ENCODE measurements at regions not wholly inside any gene's neighbourhood (a gene's known extent, or its start where the extent isn't known, plus 50 kb on each side); places are given as distances from the start of the nearest gene placed in this dataset.
"Not testable (repeated sequence)": the region's sequence is repeated elsewhere in the genome, so short reads cannot be mapped to it uniquely, and the experiment has no call there.

DNA sequence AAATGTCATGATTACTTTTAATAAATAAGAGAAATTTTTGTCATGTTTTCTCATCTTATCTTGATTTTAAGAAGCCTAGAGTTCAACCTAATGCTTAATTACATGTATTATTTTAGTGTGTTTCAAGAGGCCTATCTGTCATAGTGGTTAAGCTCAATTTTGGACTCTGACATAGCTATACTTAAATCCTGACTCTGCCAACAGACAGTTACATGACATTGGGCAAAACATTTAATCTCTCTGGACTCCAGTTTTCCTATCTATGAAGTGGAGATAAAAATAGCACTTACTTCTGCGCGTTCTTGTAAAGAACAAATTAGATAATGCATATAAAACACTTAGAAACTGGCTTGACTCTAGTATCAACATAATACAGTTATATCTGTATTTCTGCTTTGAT is 417.8 kb downstream of the MRPL39 start:
- Mint-ChIP-seq H3K4me1 (ENCODE audit: low read depth) (no peaks in the 10 kb centered on the region), H3K27me3 (no peaks in the 10 kb centered on the region), H3K27ac (no peak overlapping the region), H3K9me3 (ENCODE audit: low read depth) (peaks cover 13% of the 10 kb centered on the region), H3K4me3 (ENCODE audit: low read depth) (no peak overlapping the region), H3K36me3 (ENCODE audit: insufficient read depth) (no peaks in the 10 kb centered on the region)
- no peak for DNase-seq (ENCODE audit: low spot score, unreplicated experiment)
- TF ChIP-seq, protein P1, sequence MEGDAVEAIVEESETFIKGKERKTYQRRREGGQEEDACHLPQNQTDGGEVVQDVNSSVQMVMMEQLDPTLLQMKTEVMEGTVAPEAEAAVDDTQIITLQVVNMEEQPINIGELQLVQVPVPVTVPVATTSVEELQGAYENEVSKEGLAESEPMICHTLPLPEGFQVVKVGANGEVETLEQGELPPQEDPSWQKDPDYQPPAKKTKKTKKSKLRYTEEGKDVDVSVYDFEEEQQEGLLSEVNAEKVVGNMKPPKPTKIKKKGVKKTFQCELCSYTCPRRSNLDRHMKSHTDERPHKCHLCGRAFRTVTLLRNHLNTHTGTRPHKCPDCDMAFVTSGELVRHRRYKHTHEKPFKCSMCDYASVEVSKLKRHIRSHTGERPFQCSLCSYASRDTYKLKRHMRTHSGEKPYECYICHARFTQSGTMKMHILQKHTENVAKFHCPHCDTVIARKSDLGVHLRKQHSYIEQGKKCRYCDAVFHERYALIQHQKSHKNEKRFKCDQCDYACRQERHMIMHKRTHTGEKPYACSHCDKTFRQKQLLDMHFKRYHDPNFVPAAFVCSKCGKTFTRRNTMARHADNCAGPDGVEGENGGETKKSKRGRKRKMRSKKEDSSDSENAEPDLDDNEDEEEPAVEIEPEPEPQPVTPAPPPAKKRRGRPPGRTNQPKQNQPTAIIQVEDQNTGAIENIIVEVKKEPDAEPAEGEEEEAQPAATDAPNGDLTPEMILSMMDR (IDR thresholded peaks at IDR 0.05; ENCODE audit: unreplicated experiment): no peak

DNA sequence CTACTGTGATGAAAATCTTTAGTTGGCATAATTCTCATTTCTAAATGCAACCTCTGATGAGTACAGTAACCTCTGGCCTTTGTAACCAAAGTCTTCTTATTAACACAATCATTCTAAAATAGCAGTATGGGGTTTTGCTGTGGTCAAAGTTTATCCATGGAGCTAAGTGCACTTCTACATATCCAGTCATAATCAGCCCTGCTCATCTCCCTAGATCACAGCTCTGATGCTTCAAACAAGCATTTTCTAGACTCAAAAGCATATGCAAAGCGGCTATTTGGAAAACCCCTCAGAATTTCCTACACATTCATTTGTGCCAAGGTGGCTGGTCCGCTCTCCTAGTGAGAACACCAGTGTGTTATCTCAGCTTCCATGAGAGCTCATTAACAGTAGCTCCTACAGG is 418.6 kb downstream of the MRPL39 start:
- DNase-seq (ENCODE audit: low spot score, unreplicated experiment): no peak
- TF ChIP-seq, protein P1 (IDR thresholded peaks at IDR 0.05; ENCODE audit: unreplicated experiment): no peak
- Mint-ChIP-seq H3K4me1 (ENCODE audit: low read depth) (no peaks in the 10 kb centered on the region), H3K4me3 (ENCODE audit: low read depth) (no peak overlapping the region), H3K9me3 (ENCODE audit: low read depth) (peaks cover 14% of the 10 kb centered on the region), H3K27ac (no peak overlapping the region), H3K36me3 (ENCODE audit: insufficient read depth) (no peaks in the 10 kb centered on the region), H3K27me3 (no peaks in the 10 kb centered on the region)

DNA sequence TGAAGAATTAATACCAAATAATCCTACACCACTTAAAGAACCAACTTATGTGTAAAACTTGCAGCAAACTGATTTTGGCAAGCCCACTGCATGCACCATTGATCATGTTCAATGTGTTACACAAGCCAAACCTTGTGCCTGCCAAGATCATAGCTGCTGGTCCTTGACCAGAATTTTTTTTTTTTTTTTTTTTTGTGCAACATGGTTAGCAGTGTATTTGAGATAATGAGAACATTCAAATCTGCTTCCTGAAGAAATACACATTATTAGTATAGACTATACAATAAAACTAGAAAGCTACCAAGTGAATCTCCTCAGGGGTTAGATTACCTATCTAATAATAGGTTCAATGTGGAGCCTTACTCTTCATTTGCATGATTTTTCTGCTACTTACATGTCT is 421.0 kb downstream of the MRPL39 start:
- Mint-ChIP-seq H3K36me3 (ENCODE audit: insufficient read depth) (no peaks in the 10 kb centered on the region), H3K4me3 (ENCODE audit: low read depth) (no peak overlapping the region), H3K4me1 (ENCODE audit: low read depth) (no peaks in the 10 kb centered on the region), H3K27ac (no peak overlapping the region), H3K9me3 (ENCODE audit: low read depth) (peaks cover 12% of the 10 kb centered on the region), H3K27me3 (no peaks in the 10 kb centered on the region)
- DNase-seq (ENCODE audit: low spot score, unreplicated experiment): no peak
- TF ChIP-seq, protein P1 (IDR thresholded peaks at IDR 0.05; ENCODE audit: unreplicated experiment): no peak

DNA sequence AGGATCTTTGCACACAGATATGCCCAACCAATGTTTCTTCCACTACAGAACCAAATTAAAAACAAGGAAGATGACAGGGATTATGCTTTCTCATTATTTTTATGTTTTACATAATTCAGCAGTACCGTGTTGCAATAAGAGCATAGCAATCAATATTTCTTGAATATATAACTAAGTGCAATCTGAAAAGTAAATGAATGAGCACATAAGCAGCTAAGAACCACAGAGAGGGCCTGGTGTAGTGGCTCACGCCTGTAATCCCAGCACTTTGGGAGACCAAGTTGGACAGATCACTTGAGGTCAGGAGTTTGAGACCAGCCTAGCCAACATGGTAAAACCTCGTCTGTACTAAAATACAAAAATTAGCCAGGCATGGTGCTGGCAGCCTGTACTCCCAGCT is 423.7 kb downstream of the MRPL39 start:
- no peaks in the 10 kb centered on the region for H3K36me3 Mint-ChIP-seq (ENCODE audit: insufficient read depth)
- H3K27ac Mint-ChIP-seq: no peak overlapping the region
- DNase-seq (ENCODE audit: low spot score, unreplicated experiment): no peak
- no peaks in the 10 kb centered on the region for H3K4me1 Mint-ChIP-seq (ENCODE audit: low read depth)
- H3K9me3 Mint-ChIP-seq (ENCODE audit: low read depth): peaks cover 16% of the 10 kb centered on the region
- H3K27me3 Mint-ChIP-seq: no peaks in the 10 kb centered on the region
- TF ChIP-seq, protein P1 (IDR thresholded peaks at IDR 0.05; ENCODE audit: unreplicated experiment): no peak
- H3K4me3 Mint-ChIP-seq (ENCODE audit: low read depth): no peak overlapping the region

DNA sequence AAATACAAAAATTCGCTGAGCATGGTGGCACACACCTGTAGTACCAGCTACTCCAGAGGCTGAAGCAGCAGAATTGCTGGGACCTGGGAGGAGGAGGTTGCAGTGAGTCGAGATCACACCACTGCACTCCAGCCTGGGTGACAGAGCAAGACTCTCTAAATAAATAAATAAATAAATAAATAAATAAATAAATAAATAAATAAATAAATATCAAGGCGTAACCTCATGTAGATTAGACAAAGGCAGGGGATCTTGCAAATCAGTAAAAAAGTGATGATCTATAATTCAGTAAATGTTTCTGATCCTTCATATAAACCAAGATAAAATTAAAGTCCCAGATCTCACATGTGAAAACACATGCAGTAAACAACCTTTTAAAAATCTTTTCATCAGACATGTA is 425.6 kb downstream of the MRPL39 start:
- H3K27me3 Mint-ChIP-seq; DNase-seq (ENCODE audit: low spot score, unreplicated experiment); H3K4me3 Mint-ChIP-seq (ENCODE audit: low read depth); H3K27ac Mint-ChIP-seq; H3K4me1 Mint-ChIP-seq (ENCODE audit: low read depth); H3K36me3 Mint-ChIP-seq (ENCODE audit: insufficient read depth): not testable (repeated sequence)
- H3K9me3 Mint-ChIP-seq (ENCODE audit: low read depth): peaks cover 12% of the 10 kb centered on the region

DNA sequence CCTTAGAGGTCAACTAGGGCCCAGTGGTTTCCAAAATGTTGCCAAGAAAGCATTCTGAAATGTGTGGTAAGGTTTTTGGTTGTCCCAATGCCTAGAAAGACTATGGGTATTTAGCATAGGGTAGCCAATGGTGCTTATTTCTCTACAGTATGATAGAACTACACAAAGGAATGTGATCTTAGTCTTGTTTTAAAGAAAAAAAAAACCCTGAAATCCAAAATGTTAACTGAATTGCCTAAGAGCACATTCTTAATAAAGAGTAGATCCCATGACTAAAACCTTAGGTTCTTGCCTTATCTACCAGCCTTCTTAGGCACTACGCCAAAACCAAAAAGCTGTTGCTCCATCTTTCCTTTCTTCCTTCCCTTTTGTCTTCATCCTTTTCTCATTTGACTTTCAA is 428.2 kb downstream of the MRPL39 start:
- H3K27ac Mint-ChIP-seq: no peak overlapping the region
- TF ChIP-seq, protein P1 (IDR thresholded peaks at IDR 0.05; ENCODE audit: unreplicated experiment): no peak

More for the DNA sequence above, 428.2 kb downstream of the MRPL39 start:
- no peaks in the 10 kb centered on the region for H3K4me1 Mint-ChIP-seq (ENCODE audit: low read depth)
- no peak overlapping the region for H3K4me3 Mint-ChIP-seq (ENCODE audit: low read depth)
- no peak for DNase-seq (ENCODE audit: low spot score, unreplicated experiment)
- no peaks in the 10 kb centered on the region for H3K36me3 Mint-ChIP-seq (ENCODE audit: insufficient read depth)
- peaks cover 8% of the 10 kb centered on the region for H3K9me3 Mint-ChIP-seq (ENCODE audit: low read depth)
- no peaks in the 10 kb centered on the region for H3K27me3 Mint-ChIP-seq
